Endothelial cell of umbilical vein (primary cell): ENCODE measurements at regions not wholly inside any gene's neighbourhood (a gene's known extent, or its start where the extent isn't known, plus 50 kb on each side); places are given as distances from the start of the nearest gene placed in this dataset.

Experiments used
- BruUV-seq: library from RNA; stranded (reverse); fragments of 400-500 nt; replicated peaks from 2 replicates; lab custom pipeline; 2021; lab: Mats Ljungman, UMichigan
- CTCF ChIA-PET: fragments of 300-600, 350-600 bp; sonication (Branson Sonifier 250); formaldehyde crosslinking; loops from one replicate; lab custom pipeline; 2021; ENCODE audit warnings: antibody characterized with exemption, inconsistent platforms; lab: Charles Lee
- POLR2A ChIA-PET: fragments of 300-600, 350-600 bp; sonication (Branson Sonifier 250); formaldehyde crosslinking; loops from one replicate; lab custom pipeline; 2021; ENCODE audit warnings: antibody characterized with exemption, inconsistent platforms; lab: Charles Lee
- DNase-seq: peaks from one replicate; pipeline ENCODE4 v3.0.0-alpha.2; 2011; ENCODE audit warnings: low read depth, low spot score
- FAIRE-seq: peaks from 2 replicates; lab custom pipeline; 2011; peaks lifted over from hg19 to GRCh38; lab: Jason Lieb, UNC
- H2AFZ ChIP-seq: 2 replicates; pipeline ENCODE4 v1.6.0; 2012; ENCODE audit warnings: low read depth, low read length, control low read depth, inconsistent platforms
- H3K27ac ChIP-seq: 2 replicates; pipeline ENCODE4 v1.5.1; 2011; ENCODE audit warnings: low read depth, mild to moderate bottlenecking, control low read depth, low read length, moderate library complexity; ENCODE audit not compliant: insufficient read depth
- H3K27me3 ChIP-seq, 2 experiments: 2 replicates each; pipeline versions ENCODE4 v1.6.0 to v1.6.1; 2011; ENCODE audit warnings: low read length in 2 of 2, mixed read lengths in 1 of 2; ENCODE audit not compliant: control insufficient read depth in 2 of 2, insufficient read depth in 2 of 2
- H3K36me3 ChIP-seq, 2 experiments: 2 replicates in 1 of 2; 3 replicates in 1 of 2; pipeline ENCODE4 v1.5.1; 2011; ENCODE audit warnings: low read length in 2 of 2, mild to moderate bottlenecking in 1 of 2, moderate library complexity in 1 of 2; ENCODE audit not compliant: control insufficient read depth in 2 of 2, insufficient read depth in 2 of 2; ENCODE audit errors: extremely low read depth in 1 of 2
- H3K4me1 ChIP-seq: 3 replicates; pipeline ENCODE4 v1.5.1; 2011; ENCODE audit warnings: mild to moderate bottlenecking, low read length; ENCODE audit not compliant: control insufficient read depth, insufficient read depth; ENCODE audit errors: extremely low read depth
- H3K4me2 ChIP-seq: 2 replicates; pipeline ENCODE4 v1.6.1; 2011; ENCODE audit warnings: low read length, control low read depth, mixed read lengths; ENCODE audit not compliant: insufficient read depth
- H3K4me3 ChIP-seq, 3 experiments: fragments of 200-600 bp in 1 of 3; sonication (generic), shearing (Covaris generic) in 1 of 3; replicated peaks in 1 of 3; 2 replicates each; pipeline ENCODE4 v1.5.1; 2011 to 2016; ENCODE audit warnings: control low read depth in 3 of 3, low read length in 3 of 3, mild to moderate bottlenecking in 2 of 3, inconsistent platforms in 1 of 3, low read depth in 1 of 3, moderate library complexity in 1 of 3; ENCODE audit not compliant: insufficient read depth in 1 of 3
- H3K79me2 ChIP-seq: 2 replicates; pipeline ENCODE4 v1.6.0; 2012; ENCODE audit warnings: low read length, inconsistent platforms; ENCODE audit not compliant: control insufficient read depth, insufficient read depth
- H3K9ac ChIP-seq: replicated peaks from 2 replicates; pipeline ENCODE3; 2011; ENCODE audit warnings: low read length, control low read depth; ENCODE audit not compliant: insufficient read depth; ENCODE audit errors: extremely low read depth
- H3K9me1 ChIP-seq: replicated peaks from 3 replicates; pipeline ENCODE4 v1.6.0; 2011; ENCODE audit warnings: mild to moderate bottlenecking, low read length; ENCODE audit not compliant: control insufficient read depth, insufficient read depth; ENCODE audit errors: extremely low read depth
- H3K9me3 ChIP-seq: replicated peaks from 2 replicates; pipeline ENCODE4 v1.5.1; 2012; ENCODE audit warnings: low read length, inconsistent platforms; ENCODE audit not compliant: control insufficient read depth, insufficient read depth
- H4K20me1 ChIP-seq: replicated peaks from 2 replicates; pipeline ENCODE3; 2011; ENCODE audit warnings: mild to moderate bottlenecking, low read length; ENCODE audit not compliant: control insufficient read depth, insufficient read depth; ENCODE audit errors: extremely low read depth
- EZH2 ChIP-seq: IDR thresholded peaks from 2 replicates; pipeline ENCODE4 v1.6.1; 2012; ENCODE audit warnings: borderline replicate concordance, low read depth, mild to moderate bottlenecking, moderate library complexity, low read length, inconsistent platforms; ENCODE audit not compliant: severe bottlenecking
- FOS ChIP-seq: IDR thresholded peaks from 2 replicates; pipeline ENCODE4 v1.6.1; 2011; ENCODE audit warnings: mild to moderate bottlenecking, low read length, moderate library complexity, borderline replicate concordance; ENCODE audit not compliant: insufficient read depth
- GATA2 ChIP-seq: IDR thresholded peaks from 2 replicates; pipeline ENCODE4 v1.7.0; 2011; ENCODE audit warnings: low read depth, mild to moderate bottlenecking, moderate library complexity, mixed read lengths, low read length; ENCODE audit not compliant: insufficient read length, insufficient read depth
- JUN ChIP-seq: IDR thresholded peaks from 2 replicates; pipeline ENCODE4 v1.6.1; 2011; ENCODE audit warnings: borderline replicate concordance, low read depth; ENCODE audit not compliant: insufficient read length, insufficient read depth
- MAX ChIP-seq: IDR thresholded peaks from 2 replicates; pipeline ENCODE4 v1.6.1; 2011; ENCODE audit not compliant: insufficient read depth, insufficient read length
- MYC ChIP-seq: IDR thresholded peaks from one replicate; pipeline ENCODE4 v1.6.1; 2011; ENCODE audit warnings: mild to moderate bottlenecking, low read depth, low read length
- POLR2A ChIP-seq: IDR thresholded peaks from 2 replicates; pipeline ENCODE4 v1.6.1; 2012; ENCODE audit warnings: low read depth, mild to moderate bottlenecking, control low read depth, low read length
- POLR2AphosphoS5 ChIP-seq: IDR thresholded peaks from 2 replicates; pipeline ENCODE4 v1.6.1; 2012; ENCODE audit warnings: low read depth, mild to moderate bottlenecking, control low read depth, low read length, moderate library complexity; ENCODE audit not compliant: insufficient read depth
- dilution Hi-C: fragments of 300-500 bp; cut with MboI; formaldehyde crosslinking; loops from one replicate; pipeline ENCODE4 v1.15.0; 2019; ENCODE audit warnings: low sequenced_read_pairs; ENCODE audit not compliant: extremely low pct_ligation_motif_present
- intact Hi-C: fragments of 100-400 bp; cut with micrococcal nuclease; formaldehyde crosslinking; loops from one replicate; pipeline ENCODE4 v1.10.0; 2022
- TF ChIP-seq, protein P1 (sequence below), 2 donors: IDR thresholded peaks; 1 replicate in 1 of 2; 2 replicates in 1 of 2; pipeline ENCODE4 v1.5.1; 2011; ENCODE audit warnings: low read length in 2 of 2, mild to moderate bottlenecking in 2 of 2, moderate library complexity in 2 of 2, control low read depth in 1 of 2, inconsistent platforms in 1 of 2, low read depth in 1 of 2; ENCODE audit not compliant: insufficient read depth in 1 of 2; ENCODE audit errors: extremely low read depth in 1 of 2

DNA sequence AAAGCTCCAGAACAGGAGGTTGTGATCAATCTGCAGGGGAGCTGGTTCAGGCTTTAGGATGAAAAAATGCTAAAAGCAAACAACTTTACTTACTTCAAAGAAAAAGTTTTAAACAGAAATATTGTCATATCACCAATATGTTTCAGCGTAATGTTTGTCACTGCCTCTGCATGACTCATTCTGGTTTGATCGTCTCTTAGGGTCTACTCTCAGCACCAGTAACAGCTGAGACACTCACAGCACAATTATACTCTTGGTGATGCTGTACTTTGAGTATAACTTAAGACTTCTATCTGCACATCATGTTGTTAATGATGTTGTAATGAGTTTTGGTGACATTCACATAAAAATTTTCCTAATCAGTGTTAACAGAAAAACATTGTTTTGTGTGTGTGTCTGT, 665.4 kb downstream of the EPM2A start:
- no peak for DNase-seq
- Histone ChIP-seq H3K4me2 (no peak overlapping the region), H3K36me3 (no peaks in the 10 kb centered on the region), H3K9ac (no peak overlapping the region), H3K79me2 (no peaks in the 10 kb centered on the region), H2AFZ (no peak overlapping the region), H3K27me3 (peaks cover 2 to 3% of the 10 kb centered on the region in 2 experiments), H4K20me1 (no peaks in the 10 kb centered on the region), H3K27ac (no peak overlapping the region), H3K9me3 (no peaks in the 10 kb centered on the region), H3K4me3 (no peak overlapping the region), H3K9me1 (no peaks in the 10 kb centered on the region), H3K4me1 (no peaks in the 10 kb centered on the region)
- POLR2A ChIA-PET: no interaction called here
- TF ChIP-seq JUN (no peak), MAX (no peak)
- TF ChIP-seq, protein P1, sequence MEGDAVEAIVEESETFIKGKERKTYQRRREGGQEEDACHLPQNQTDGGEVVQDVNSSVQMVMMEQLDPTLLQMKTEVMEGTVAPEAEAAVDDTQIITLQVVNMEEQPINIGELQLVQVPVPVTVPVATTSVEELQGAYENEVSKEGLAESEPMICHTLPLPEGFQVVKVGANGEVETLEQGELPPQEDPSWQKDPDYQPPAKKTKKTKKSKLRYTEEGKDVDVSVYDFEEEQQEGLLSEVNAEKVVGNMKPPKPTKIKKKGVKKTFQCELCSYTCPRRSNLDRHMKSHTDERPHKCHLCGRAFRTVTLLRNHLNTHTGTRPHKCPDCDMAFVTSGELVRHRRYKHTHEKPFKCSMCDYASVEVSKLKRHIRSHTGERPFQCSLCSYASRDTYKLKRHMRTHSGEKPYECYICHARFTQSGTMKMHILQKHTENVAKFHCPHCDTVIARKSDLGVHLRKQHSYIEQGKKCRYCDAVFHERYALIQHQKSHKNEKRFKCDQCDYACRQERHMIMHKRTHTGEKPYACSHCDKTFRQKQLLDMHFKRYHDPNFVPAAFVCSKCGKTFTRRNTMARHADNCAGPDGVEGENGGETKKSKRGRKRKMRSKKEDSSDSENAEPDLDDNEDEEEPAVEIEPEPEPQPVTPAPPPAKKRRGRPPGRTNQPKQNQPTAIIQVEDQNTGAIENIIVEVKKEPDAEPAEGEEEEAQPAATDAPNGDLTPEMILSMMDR (IDR thresholded peaks at IDR 0.05; ENCODE audit: extremely low read depth in 1 of 2, insufficient read depth in 1 of 2, low read depth in 1 of 2, low read length in 2 of 2): no peak
- dilution Hi-C loops: no loop called here
- BruUV-seq: no TSS peak
- intact Hi-C loops: no loop called here
- CTCF ChIA-PET: no interaction called here
- FAIRE-seq: no peak

DNA sequence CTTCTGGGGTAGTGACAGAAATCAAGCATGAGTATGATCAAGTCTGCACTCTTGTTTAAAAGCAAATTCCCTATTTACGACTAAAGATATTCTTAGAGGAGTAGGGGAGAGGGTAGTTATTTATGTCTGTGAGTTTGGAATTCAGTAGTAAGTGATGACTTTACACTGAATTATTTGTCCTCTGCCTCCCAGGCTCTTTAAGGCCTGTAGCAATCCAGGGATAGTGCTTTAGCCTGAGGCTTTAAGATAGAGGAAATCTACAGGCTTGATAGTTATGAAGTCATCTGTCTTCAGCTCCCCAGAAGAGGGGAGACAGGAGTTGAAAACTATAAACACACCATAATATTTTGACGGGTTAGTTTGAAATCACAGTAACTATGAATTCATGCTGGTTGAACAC, 664.5 kb downstream of the EPM2A start:
- Histone ChIP-seq H3K79me2 (no peaks in the 10 kb centered on the region), H3K27me3 (peaks cover 2% of the 10 kb centered on the region in 2 experiments), H3K9ac (no peak overlapping the region), H3K27ac (no peak overlapping the region), H3K9me1 (no peaks in the 10 kb centered on the region), H3K4me2 (no peak overlapping the region), H3K36me3 (no peaks in the 10 kb centered on the region), H4K20me1 (no peaks in the 10 kb centered on the region), H3K4me3 (no peak overlapping the region), H3K9me3 (no peaks in the 10 kb centered on the region), H3K4me1 (no peaks in the 10 kb centered on the region), H2AFZ (no peak overlapping the region)
- dilution Hi-C loops: no loop called here
- DNase-seq (no peak), FAIRE-seq (no peak)
- TF ChIP-seq, protein P1 (IDR thresholded peaks at IDR 0.05; ENCODE audit: extremely low read depth in 1 of 2, insufficient read depth in 1 of 2, low read depth in 1 of 2, low read length in 2 of 2): no peak
- TF ChIP-seq MAX (no peak), POLR2A (no peak), GATA2 (no peak), MYC (no peak), POLR2AphosphoS5 (no peak), FOS (no peak), JUN (no peak), EZH2 (no peak)
- BruUV-seq: no TSS peak
- ChIA-PET POLR2A (no interaction called here), CTCF (no interaction called here)
- intact Hi-C loops: no loop called here
